RKO (cell line): ENCODE measurements at regions not wholly inside any gene's neighbourhood (a gene's known extent, or its start where the extent isn't known, plus 50 kb on each side); places are given as distances from the start of the nearest gene placed in this dataset.

Experiments
- DNase-seq: peaks from one replicate; pipeline ENCODE4 v3.0.0-alpha.2; 2016; ENCODE audit warnings: low spot score

DNA sequence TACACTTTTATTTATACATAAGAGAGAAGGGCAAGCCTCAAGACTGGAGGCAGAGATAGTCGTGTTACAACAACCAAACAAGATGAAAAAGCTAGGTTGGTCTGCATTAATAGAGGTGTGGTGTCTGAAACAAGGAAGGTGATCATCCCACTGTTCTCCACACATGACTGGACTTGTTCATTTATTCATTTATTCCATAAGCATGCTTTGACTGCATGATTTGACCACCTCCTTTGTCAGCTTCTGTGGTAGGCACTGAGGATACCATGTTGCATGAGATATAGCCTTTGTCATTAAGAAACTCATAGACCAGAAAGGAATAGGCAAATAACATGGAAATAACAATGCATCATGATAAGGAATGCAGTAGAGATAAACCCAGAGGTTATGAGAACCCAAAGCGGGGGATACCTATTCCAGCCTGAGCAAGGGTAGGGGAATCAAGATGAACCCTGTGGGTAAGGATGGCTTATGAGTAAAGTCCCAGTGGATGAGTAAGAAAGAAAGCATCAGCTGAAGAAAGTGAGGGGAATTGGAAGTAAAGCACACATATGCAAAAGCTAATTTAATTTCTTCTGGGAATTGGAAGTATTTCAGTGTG lies 173.7 kb upstream of the FGGY start:
- no peak for DNase-seq

- no peak for DNase-seq
Measured at GRCh38 chr1:59124166-59124565, 172.7 kb upstream of the FGGY start.

DNA sequence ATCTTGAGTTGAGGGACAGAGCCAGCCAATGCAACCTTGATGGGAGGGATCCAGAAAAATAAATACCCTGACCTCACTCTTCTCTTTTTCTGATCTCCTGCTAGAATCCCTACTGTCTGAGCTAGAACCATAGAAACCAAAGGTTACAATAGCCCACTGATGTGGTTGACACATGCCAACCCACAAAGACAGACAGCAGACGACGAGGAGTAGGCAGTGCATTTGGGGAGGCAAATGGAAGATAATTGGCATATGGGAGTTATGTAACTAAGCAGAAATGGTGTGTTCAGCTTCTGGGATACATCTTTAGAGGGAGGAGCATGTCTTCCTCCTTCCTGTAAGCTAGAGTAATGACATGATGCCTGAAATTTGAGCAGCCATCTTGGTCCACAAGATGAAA lies 171.7 kb upstream of the FGGY start:
- no peak for DNase-seq

GRCh38 chr1:59125676-59126320 lies 171.1 kb upstream of the FGGY start:
- DNase-seq = no peak

GRCh38 chr1:59126366-59126765 lies 170.5 kb upstream of the FGGY start:
- DNase-seq = no peak

- DNase-seq = no peak
Measured at GRCh38 chr1:59128239-59128736, 168.6 kb upstream of the FGGY start.

DNA sequence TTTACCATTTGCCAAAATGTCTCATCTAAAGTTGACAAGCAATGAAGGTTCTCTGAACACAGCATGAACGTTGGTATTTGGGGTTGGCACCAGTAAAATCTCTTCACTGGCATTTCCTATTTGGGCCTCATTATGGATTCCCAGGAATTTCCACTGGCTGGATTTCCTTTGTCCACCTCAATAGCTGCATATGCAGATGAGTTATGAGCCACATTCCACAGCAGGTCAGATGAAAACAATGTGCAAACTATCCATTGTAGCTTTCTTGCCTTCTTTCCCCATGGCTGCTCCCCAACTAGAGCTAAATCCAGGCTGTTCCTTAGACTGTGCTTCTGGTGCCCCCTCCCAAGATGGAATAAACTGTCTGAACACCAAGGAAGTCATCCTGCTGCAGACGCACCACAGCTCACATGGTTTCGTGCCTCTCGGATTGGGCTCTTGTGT lies 168.1 kb upstream of the FGGY start:
- no peak for DNase-seq

DNA sequence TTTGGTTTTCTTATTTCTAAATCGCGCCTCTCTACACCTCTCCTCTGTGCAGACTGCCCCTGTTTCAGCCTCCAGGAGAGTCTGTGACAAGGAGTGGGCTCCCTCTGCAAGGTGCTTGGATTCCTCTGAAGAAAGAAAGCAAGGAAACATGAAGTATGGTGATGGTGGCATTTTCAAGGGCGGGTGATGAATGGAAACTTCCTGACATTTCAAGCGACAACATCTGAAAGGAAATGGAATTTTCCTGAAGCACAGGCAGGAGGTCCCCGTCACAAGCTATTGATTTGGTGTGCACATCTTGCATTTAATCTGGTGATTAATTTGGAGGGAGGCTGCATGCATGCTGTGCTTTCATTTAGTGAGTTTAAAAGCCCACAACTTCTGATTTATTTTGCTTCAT lies 164.6 kb upstream of the FGGY start:
- no peak for DNase-seq

DNA sequence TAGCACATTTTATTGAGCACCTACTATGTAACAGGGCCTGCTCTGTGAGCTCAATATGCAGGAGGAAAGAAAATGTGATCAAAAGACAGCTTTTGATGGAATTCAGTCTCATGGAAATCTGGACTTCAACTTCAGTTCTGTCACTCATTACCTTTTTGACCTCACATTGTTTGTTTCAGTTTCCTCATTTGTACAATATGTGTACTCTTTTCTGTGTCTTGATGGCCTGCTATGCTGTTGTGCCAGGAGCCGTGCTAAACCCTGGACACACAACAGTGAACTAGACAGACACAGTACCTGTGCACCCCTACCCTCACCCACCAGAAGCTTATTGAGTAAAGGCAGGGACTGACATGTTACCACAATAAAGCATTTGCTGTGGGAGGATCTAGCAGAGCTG lies 162.9 kb upstream of the FGGY start:
- DNase-seq = no peak

DNA sequence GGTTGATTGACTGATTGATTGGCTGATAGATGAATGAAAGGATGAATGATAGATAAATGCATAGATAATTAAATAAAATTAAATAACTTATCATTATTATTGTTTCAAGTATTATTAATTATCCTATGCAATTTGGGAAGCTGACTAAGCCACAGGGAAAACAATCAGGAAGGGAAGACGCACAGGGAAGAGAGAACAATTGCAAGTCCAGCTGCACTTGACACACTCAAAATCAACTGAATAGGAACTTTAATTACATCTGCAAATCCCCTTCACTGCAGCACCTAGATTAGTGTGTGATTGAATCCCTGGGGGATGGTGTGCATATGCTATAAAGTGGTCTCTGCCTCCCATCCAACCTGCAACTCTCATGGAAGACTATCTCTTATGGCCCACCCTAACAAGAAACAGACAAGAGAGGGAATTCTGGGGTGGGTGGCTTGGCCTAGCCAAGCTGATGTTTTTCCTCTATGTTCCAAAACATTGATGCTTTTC lies 161.1 kb upstream of the FGGY start:
- no peak for DNase-seq

DNA sequence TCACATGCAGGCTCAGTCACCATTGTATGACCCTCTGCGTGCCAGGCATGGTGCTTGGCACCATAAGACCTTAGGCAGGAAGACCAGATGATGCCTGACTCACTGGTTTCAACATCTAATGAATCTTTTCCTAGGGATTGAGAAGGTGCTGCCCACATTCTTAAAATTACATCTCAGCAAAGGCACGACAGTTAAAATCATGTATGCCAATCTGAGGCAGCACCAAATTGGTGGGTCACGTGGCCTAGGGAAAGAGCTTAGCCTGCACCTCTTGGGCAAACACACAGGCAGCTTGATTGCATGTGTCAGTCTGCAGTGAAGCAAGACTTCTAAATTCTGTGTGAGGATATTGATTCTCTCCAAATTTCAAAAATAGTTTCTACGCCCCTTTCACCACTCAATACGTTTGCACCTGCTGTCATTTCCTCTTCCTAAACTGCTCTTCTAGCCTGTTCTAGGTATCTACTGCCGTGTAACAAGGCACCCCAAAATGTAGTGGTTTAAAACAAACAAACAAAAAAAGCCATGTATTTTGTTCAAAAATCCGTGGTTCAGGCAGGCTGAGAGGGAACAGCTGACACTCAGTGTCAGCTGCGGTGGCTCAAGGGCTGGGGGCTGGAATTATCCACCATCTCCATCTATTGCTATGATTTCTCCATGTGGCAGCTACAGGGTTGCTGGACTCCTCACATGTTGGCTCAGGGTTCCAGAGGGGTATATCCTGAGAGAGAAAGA lies 160.2 kb upstream of the FGGY start:
- no peak for DNase-seq

GRCh38 chr1:59137276-59137615 lies 159.6 kb upstream of the FGGY start:
- no peak for DNase-seq

DNA sequence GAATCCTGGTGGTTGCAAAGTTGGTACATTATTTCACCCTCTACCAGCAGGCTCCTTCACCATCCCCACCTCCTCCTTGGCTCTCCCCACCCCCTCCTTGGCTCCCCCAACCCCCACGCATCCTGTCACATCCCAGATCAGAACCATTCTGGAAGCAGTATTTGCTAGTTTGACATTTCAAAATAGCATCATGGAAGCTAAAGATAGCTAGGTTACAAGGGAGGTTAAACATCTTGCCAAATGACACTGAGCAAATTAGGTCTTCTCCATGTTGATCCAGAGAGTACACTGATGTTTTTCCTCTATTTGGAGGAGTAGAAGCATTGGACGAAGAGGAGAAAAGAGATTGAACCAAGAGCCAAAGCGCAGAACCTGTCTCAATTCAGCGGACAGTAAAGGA lies 158.9 kb upstream of the FGGY start:
- no peak for DNase-seq

DNA sequence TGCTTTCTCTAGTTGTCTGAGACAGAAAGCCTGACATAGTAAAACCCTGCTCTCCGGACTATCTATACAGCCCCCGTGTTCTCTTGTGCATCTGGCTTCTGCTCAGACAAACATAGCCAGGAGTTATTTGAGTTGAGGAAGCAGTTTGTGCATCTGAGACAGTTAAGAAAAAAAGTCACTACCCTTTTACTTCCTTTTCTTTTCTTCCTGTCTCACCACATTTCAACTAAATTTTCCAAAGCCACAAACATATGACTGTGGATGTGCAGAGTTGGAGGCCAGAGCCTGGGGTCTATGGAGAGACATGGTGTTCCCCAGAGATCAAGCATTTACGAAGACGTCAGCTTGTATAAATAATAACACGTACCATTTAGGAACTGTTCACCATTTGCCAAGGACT lies 158.5 kb upstream of the FGGY start:
- no peak for DNase-seq

DNA sequence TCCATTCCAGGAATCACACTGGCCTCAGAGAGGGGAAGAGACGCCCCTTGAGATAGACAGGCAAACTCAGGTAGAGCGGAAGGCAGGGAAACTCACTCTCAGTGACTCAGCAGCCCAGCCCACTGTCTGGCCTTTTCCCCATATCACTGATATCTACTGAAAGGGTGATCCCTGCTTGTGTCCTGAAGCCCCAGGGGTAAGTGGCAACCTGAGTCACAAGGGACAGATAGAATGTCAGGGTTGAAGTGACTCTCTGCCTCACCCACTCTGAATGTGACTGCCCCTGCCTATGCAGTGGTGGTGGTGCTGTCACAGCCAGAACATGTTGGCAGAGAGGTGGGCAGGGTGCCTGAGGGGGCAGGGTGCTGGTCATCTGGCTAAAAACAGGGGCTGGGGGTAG lies 157.5 kb upstream of the FGGY start:
- no peak for DNase-seq

DNA sequence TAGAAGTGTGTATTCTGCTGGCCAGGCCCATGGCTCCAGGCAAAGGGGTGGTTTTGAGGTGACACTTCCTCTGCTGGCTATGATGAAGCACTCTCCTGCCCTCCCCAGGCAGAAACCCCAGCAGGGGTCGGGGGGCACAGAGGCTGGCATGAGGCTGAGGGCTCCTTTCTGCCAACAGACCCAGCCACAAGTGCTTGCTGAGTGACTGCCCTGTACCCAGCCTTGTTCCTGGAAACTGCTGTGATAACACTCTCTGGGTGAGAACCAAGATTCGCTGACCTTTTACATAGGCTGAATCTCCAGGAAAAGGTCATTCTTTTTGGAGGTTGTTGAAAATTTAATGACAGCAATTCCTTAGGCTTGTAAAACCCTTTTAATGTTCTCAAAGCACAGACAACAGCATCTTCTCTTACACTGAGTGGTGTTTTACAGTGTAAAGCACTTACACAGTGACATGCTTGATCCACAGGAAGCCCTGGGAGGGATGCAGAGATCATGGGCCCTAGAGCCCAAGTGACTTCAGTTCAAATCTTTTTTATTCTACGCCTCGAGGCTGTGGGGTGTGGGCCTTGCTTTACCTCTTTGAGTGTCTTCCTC lies 155.5 kb upstream of the FGGY start:
- no peak for DNase-seq

- no peak for DNase-seq
Measured at GRCh38 chr1:59142311-59143132, 154.4 kb upstream of the FGGY start.

GRCh38 chr1:59143133-59143487 lies 153.8 kb upstream of the FGGY start:
- peak; percentile 94 for DNase-seq

DNA sequence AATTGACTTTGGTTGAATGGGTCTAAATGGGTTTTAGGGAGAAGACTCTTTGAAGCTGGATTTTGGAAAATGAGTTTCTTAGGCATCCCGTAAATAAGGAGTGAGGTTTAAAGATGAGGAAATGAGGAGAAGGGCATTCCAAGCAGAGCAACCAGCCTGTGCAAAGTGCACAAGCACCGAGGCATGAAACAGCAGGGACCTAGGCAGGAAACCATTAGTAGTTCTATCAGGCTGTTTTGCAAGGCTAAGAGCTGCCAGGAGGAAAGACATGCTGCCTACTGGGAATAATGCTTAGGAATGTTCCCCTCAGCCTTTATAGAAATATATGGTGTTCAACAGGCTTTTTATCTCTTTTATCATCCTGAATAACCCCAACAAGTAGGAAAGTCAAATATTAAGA lies 153.1 kb upstream of the FGGY start:
- DNase-seq = no peak

DNA sequence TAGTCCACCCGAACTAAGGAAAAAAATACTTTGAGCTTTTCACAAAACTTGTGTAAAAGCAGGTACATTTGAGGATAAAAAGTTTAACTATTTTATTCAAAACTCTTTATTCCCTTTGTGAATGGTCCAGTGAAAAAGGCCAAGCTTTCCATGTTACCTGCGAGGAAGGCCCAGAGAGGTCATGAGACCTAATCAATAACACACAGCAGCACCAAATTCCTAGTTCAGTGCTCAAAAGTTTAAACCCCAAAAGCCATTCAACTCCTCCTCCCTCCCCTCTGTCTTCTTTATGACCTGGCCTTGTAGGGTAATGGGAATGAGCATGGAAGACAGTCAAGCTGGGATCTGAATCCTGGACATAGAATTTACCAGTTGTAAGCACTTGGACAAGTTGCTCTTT lies 151.9 kb upstream of the FGGY start:
- DNase-seq = no peak

DNA sequence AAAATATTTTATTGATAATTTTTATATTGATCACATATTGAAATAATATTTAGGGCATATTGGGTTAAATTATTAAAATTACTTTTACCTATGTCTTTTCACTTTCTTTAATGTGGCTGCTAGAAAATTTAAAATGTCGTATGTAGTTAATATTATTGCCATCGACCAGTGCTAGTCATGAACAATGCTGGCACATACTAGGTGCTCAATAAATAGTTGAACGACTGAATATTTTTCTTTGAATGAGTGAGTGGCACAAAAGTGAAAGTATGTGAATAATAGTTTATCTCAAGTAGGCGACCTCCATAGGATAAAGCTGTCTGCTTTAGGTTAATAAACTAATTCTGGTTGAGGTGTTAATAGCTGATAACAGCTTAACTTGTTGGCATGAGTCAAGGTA lies 150.8 kb upstream of the FGGY start:
- DNase-seq = peak; percentile 41
